HS-5 (cell line): ENCODE measurements at regions not wholly inside any gene's neighbourhood (a gene's known extent, or its start where the extent isn't known, plus 50 kb on each side); places are given as distances from the start of the nearest gene placed in this dataset.

Experiments used
- DNase-seq: peaks from one replicate; pipeline ENCODE4 v3.0.0-alpha.2; 2012; ENCODE audit warnings: low read depth

DNA sequence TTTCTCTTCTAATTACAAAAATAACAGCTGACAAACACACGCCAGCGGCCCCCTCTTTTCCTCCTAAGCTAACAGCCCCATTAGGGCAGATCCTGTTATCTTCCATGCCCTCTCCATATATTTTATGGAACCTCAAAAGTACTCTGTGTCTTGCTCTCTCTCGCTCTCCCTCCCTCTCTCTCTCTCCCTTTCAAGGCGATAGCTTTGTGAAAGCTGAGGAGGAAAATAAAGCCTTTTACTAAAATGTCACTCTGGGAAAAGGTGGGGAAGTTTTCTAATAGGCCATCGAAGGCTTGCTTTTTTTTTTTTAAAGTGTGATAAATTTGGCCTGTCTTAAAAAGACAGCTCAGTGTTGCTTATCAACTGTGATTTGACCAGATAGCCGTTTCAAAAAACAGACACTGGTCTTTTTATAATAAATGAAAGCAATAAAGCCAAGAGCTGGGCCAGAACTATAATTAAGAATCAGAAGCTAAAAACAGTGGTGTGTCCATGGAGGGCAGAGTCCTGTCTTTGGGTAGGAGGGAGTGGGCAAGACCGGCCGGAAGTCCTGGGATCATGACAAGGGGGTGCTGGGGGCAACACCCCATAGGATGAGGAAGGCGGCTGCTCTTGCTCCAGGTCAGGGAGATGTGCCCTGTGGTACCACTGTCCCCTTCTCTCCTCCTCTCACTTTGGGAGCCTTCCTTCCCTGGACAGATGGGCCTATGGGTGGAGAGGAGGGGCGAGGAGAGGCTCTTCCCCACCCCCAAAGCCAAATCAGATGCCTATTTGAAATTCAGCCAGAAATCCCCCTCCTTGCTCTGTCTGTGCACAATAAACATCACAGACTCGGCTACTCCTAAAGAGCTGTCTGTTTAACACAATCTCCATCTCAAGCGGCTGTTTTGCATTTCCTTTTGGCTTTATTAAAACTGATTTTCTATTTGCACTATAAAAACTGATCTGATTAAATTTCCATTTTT, 267.2 kb downstream of the BUD13 start:
- no peak for DNase-seq

DNA sequence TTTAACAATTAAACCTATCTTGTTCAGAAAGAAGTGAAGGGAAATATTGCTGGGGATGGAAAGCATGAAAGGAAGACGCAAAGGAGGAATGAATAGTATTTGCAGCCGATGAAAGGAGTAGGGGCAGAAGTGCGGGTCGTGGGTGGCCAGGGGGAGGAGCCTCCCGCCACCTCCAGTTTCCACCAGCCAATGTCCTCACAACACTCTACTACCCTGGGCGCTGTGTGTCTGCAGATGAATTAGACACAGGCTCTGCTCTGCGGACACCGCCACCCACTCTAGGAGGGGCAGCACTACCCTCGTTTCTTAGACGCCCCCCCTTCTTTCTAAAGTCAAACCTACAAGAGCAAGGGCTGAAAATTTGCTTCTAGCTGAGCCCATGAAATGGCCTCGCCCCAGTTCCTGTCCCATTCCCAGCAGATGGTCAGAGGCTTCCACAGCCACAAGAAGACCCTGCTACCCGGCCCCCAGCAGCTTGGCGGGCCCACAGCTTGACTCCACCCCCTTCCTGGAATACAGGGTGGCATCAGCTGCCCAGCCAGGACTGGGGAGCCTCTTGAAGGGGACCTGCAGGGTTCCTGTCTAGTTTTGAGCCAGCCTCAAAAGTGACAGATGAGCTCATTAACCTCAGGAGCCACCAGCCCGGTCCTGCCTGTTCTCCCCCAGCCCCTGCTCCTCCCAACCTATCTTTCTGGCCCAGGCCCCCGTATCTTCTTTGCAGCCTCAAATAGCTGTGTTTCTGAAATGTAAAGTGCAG, 268.1 kb downstream of the BUD13 start:
- no peak for DNase-seq

DNA sequence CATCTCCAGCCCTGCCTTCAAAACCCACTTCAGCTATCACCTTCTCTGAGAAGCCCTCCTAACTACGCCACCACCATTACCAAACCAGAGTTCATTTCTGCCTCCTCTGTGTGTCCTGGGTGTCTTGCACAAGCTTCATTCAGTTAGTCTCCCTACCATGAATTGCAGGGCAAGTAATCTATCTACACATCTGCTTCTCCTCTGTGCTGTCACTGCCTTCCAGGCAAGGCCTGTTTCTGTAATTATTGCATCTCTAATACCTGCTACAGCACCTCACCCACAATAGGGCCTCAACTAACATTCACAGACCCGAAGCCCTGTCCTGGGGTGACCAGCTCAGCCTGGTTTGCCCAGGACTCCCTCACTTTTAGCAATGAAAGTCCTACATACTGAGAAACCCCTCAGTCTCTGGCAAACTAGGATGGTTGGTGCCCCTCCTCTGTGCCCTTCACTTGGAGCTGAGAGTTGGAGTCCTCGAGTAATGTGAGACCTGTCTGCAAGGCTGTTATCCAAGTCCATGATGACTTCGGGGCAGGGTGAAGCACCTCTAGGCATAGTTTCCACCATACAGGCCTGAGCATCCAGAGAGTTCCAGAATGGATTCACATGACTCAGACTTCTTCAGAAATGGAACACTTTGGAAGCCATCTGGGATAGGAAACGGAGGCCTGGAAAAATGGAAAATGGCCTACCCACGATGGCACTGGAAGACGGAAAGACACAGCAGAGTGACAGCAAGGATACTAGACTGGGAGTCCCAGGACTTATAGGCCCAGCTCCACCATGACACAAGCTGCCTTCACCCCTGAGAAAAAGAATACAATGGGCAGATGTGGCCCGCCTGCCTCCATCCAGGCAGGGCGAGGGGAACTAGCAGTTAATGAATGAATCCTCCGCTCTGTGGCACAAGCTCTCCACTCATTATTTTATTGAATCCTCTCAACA, 269.3 kb downstream of the BUD13 start:
- no peak for DNase-seq

DNA sequence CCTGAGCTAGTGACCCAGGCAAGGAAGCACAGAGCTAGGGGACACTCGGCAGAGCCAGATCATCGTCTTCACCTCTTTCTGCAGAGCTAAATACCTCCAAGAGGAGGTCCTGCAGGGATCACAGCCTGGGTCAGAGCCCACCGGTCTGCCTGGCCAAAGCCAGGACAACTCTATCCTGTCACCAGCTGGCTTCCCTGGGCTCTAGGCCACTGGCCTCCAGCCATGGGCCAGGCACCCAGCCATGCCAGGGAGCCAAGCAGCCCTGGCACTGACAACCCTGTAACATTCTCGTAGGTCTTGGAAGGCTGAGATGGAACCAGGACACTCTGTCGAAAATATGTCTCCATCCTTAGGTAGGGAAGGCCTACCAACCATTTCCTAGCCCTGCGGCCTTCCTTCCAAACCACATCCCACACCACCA, 270.1 kb downstream of the BUD13 start:
- DNase-seq: no peak

DNA sequence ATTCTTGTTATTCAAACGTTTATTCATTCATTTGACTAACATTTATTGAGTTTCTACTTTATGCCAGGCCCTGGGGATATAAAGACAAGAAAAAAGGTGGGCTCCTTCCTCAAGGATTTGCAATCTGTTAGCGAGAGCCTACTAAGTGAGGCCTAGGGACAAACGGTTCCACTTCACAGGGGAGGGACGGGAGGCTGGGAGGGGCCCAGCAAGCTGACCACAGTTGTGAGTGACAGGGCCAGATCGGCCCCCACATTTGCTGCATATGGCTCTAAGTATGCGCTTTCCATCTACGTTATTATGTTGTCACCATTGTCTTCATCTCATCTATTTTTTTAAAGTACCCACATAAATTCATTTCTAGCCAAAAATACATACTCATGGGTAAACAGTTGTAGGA, 271.1 kb downstream of the BUD13 start:
- no peak for DNase-seq

DNA sequence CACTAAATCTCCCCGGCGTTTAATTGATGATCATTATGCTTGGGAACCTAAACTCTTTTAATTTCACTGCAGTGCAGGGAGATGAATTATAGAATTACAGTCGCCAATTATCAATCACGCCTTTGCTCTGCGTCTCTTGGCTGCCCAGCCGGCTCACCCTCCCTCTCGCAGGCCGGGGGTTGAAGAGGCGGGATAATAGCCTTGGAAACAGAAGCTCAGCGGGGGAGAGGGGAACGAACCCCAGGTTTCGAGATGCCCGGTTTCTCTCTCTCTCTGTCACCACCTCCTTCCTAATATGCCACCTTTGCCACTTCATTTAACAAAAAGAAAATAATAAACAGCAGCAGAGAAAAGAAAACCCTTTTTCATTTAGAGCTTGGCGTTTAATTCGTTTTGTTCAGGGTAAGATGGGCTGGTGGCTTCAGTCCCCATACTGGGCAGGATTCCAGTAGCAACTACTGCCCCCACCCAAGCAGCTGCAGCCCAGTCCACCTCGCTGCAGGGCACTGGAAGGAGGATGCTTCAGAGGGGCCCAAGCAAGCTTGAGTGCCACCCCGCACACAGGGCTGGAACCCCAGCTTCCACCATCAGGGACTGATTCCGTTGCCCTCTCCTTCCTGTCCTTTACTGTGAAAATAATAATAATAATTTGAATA, 271.7 kb downstream of the BUD13 start:
- no peak for DNase-seq

DNA sequence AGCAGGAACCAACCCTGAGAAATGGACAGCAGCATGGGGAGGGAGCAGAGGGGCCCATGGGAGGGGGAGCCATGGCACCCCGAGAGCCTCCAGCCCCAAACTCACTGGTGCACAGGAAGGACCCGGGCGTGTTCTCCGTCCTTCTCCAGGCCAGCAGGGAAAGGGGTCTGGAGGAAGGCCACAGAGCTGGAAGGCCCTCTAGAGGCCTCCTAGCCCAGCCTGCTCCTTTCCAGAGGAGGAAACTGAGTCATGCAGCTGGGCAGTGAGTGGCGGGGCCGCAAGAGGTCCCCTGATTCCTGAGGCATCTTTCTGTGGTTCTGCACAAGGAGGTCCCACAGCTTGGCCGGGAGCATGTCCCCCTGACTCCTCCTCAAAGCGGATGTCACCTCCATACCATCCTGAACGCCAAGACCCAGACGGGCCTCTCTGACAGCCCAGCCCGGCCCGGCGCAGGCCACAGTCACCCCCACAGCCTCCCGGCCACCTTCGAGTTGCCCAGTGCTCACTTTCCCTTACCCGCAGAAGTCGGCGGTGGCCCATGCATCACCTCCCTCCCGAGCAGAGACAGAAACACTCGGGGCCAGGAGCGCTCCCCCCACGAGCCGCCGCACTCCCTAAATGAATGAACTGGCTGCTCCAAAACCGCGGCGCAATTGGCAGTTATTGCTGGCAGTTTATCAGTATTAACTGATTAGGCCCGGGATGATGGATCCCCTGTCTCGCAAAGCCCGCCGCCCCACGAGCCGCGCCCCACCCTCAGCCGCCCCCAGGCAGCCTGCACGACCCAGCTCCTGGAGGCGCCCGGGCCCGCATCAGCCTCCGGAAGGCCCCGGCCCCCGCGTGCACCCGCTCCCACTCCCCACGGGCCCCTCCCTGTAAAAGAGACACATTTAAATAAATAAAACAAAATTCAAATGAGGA, 272.5 kb downstream of the BUD13 start:
- no peak for DNase-seq

DNA sequence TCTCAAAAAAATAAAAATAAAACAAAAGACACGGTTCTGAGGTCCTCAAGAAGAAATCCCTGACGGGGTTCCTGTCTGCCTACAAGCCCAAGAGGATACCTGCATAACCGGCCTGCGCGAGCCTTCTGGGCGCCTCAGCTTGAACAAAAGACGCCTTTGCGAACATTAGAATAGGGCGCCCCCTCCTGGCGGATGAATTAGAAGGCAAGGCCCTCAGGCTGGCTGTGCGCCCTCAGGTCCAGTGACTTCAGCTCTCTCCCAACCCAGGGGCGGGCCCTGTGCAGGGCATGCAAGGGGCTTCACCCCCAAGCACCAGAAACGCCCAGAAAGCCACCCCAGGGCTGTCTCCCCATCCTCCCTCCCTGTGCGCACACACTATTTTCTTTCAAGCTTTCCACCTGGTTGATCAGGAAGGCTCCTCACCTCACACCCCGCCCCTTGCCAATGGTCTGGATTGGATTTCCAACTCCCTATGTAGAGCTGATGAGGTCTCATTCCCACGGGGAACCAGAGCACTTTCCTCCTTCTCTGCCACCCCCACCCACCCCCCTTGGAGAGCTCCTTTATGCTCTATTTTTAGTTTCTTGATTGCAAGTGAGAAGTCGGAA, 273.3 kb downstream of the BUD13 start:
- no peak for DNase-seq

DNA sequence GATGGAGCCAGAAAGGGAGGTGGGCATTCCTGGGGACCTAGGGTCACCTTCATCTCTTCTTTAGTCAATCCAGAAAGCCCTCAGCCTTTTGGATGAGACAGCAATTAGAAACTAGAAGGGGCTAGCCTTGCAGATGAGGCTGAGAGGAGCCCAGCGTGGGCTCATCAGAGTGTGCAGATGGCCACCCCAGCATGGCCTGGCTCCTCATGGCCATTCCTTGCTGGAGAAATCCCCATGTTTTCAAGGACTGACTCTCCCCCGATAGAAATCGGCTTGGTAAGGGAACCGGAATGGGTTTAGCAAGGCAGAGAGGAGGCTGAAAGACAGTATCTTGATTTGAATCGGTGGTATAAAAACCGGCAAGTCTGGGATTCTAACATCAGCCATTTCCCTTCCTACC, 274.6 kb downstream of the BUD13 start:
- no peak for DNase-seq

DNA sequence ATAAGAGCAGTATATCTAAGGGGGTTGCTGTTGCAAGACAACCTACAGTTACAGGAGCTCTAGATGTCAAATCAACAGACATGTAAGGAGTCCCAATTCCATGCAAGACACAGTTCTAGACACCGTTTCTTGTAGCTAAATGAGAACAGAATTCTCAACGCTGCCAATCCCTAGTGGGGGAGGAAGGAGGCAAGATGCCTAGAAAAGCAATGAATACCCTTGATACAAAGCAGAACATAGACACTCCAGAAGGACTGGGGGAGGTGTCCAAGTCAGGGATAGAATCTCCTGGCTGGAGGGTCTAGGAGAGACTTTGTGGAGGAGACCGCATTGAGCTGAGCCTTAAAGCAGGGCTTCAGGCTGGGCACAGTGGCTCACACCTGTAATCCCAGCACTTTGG, 280.2 kb downstream of the BUD13 start:
- no peak for DNase-seq

DNA sequence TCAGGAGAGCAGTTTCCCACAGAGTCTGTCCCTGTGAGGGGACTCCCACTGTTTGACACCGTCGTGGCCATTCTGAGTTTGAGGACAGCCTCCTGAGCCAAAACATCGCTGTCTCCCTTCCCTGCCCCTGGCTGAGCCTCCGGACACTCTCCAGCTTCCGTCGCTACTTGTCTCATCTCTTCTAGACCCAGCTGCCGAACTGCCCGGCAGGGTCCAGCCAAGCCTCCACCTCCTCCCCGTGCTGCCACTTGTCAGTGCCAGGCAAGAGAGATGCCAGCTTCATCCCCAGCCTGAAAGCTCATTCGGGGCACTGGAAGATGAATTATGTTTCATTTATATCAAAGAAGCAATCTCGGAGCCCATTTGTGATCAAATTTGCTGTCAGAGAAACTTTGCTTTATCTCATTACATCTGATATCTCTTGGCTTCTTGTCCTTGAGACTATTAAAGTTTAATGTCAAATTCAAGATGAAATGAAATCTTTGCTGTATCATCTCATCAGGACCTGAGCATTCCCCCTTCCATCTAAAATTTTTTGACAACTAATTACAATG, 283.9 kb downstream of the BUD13 start:
- DNase-seq: no peak

DNA sequence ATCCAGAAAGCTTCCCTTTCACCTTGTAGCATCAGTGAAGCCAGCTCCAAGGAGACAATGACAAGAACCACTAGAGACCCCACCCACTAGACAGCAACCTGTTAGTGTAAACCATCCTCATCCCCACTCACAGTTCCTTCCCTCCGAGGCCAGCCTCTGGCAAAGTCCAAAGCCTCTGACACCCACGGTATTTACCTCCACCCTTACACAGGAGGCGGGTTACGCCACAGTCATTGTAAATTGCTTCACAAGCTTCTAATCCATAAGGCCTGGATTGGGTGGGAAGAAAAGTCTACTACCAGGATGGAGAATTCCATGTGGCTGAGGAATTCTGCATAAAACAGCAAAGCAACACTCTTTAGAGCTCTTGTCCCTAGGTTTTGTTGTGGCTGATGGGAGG, 287.4 kb downstream of the BUD13 start:
- no peak for DNase-seq

DNA sequence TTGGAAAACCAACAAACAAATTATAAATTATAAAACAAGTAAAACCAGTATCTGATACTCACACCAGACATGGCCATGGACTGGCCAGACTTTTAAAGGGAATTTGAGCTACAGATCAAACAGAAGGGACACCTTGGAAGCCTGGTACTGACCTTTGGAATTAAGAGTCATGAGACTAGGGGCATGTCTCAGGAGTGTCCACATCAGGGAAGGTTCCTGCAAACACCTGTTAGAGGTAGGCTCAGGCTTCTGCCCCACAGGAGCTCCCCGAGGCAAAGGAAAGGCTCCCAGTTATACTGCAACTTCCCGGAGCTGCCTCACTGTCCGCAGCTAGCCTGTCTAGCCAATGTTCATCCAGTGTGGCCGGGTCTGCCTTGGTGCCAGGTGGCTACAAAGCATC, 290.1 kb downstream of the BUD13 start:
- no peak for DNase-seq

DNA sequence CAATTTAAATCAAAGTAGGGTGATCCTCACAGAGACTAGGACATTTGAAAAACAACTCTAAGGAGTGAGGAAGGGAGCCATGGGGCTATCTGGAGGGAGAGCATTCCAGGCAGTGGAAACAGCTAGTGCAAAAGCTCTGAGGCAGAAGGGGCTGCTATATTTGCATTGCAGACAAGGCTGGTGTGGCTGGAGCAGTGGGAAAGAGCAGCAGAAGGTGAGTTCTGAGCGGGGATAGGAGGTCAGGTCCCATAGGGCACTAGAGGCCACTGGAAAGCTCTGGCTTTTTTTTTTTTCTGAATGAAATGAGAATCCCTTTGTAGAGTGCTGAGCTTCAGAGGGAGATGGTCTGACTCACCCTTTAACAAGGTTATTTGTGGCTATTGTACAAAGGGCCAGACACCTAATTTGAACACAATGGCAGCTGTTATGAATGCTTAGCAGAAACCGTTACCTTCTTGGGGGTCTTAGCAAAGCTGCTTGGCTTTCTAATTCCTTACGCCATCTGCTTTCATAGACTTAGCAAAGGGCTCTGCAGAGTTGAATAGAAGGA, 291.6 kb downstream of the BUD13 start:
- DNase-seq: no peak

DNA sequence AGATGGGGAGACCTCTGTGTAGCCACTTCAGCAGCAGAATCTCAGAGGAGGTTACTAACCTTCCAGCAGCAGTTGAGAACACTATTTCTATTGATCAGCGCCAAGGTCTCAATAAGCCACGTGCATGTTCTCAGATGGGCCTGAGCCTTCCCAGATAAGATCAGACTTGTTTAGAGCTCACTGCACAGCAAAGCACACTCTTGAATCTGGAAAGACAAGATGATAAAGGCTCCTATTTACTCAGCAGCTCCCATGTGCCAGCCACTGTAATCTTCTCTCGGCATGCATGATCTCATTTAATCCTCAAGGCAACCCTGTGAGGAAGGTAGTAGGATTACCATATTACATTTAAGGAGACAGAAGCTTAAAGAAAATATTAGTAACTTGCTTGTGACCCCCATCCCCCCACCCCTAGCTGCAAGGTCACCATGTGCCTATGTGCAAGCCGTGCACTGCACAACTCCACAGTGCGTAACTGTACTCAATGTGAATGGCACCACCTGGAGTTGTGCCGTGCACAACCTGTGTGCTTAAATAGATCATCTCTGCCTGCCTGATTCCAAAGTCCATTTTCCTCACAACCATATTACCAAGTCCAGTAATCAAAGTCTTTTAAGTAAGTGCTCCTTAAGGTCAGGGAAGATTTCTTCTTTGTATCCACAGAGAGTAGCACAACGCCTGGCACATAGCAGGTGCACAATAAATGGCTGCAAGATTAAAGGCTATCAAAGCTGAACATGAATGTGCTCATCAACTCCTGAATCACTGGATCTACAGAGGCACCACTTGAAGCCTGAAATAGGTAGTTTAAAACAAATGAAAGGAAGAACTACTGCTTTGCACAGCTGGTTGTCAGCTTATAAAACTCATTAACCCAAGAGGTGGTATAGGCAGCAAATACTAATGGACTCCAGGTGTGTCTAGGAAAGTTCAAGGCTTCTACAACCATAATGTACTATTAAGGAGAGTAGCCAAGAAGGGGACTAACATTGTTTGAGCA, 293.8 kb downstream of the BUD13 start:
- no peak for DNase-seq

DNA sequence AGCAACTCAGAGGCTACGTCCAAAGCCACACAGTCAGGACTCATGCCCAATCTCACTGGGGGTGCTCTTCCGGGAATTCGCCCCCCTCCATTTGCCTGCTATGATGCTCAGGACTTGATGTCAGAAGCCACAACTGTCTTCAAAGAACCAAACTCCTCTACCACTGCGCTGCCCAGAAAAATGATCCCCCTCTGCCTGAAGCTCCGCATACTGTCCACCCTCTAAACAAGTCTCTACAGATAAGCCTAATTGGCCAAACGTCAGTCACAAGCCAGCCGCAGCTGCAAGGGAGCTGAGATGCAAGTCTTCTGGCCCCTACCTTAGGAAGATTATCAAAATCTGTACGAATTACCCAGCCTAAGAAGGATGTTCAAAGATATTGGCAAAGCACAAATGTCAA, 294.6 kb downstream of the BUD13 start:
- DNase-seq: no peak

DNA sequence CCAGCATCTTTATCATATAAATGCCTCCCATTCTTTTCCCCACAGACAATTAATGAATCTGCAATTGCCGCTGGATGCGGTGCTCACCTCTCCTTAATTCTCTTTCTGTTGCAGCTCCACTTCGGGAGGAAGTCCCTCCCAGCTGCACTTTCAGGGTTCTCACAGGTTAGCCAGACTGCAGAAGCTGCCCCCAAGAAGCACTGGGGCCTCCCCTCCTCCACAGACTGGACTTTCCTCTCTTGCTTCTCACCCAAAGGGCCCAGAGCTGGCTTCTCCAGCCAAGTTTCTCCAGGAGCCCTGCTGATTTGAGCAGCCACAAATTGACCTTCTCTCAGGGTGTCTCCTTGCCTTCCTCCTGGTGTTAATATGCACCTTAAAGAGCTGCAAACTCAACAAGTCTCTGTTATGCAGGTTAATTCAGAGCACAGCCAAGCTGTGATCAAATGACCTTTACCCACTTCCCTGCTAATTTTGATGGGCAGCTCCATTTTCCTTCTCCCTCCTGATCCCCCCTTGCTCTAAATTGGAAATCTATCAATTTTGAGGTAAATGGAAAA, 298.9 kb downstream of the BUD13 start:
- DNase-seq: no peak
